Thyroid gland (tissue), 4 donors: ENCODE measurements at regions not wholly inside any gene's neighbourhood (a gene's known extent, or its start where the extent isn't known, plus 50 kb on each side); places are given as distances from the start of the nearest gene placed in this dataset.

Source experiments
- DNase-seq, 2 donors: peaks; one replicate each; pipeline ENCODE4 v3.0.0-alpha.2; 2019
- H3K27ac ChIP-seq, 3 donors: fragments of 200-600 bp; sonication (generic); 1 replicate in 2 of 3; 2 replicates in 1 of 3; pipeline ENCODE4 v1.5.1; 2016 to 2019; ENCODE audit warnings: mild to moderate bottlenecking in 1 of 3, moderate library complexity in 1 of 3
- H3K27me3 ChIP-seq: fragments of 200-600 bp; sonication (generic); one replicate; pipeline ENCODE4 v1.5.1; 2019
- H3K36me3 ChIP-seq, 2 donors: fragments of 200-600 bp; sonication (generic); one replicate each; pipeline ENCODE4 v1.5.1; 2016 to 2019
- H3K4me1 ChIP-seq, 2 donors: fragments of 200-600 bp; sonication (generic); one replicate each; pipeline ENCODE4 v1.5.1; 2017 to 2019
- H3K4me3 ChIP-seq, 3 donors: fragments of 200-600 bp; sonication (generic); replicated peaks in 1 of 3; 1 replicate in 2 of 3; 2 replicates in 1 of 3; pipeline ENCODE4 v1.5.1; 2016; ENCODE audit warnings: mild to moderate bottlenecking in 1 of 3
- H3K9me3 ChIP-seq: fragments of 200-600 bp; sonication (generic); one replicate; pipeline ENCODE4 v1.5.1; 2017
- POLR2A ChIP-seq, 2 donors: fragments of 450-650 bp; IDR thresholded peaks; one replicate each; pipeline ENCODE4 v1.6.1; 2017; ENCODE audit warnings: antibody characterized with exemption in 2 of 2, mild to moderate bottlenecking in 2 of 2, moderate library complexity in 1 of 2
- WGBS, 2 donors: methylation state at CpG; one replicate each; pipeline ENCODE4 v1.1.5; 2017; 5-methylcytosine and 5-hydroxymethylcytosine counted together
- intact Hi-C: fragments of 100-400 bp; cut with DNase I; formaldehyde crosslinking; loops from one replicate; pipeline ENCODE4 v1.15.1; 2023
- TF ChIP-seq, protein P1 (sequence below), 6 experiments: fragments of 200-600 bp in 3 of 6; fragments of 450-650 bp in 3 of 6; sonication (generic) in 3 of 6; IDR thresholded peaks; one replicate each; pipeline ENCODE4 v1.5.1; 2016 to 2019; ENCODE audit warnings: antibody characterized with exemption in 6 of 6, mild to moderate bottlenecking in 2 of 6, inconsistent platforms in 1 of 6, moderate library complexity in 1 of 6

DNA sequence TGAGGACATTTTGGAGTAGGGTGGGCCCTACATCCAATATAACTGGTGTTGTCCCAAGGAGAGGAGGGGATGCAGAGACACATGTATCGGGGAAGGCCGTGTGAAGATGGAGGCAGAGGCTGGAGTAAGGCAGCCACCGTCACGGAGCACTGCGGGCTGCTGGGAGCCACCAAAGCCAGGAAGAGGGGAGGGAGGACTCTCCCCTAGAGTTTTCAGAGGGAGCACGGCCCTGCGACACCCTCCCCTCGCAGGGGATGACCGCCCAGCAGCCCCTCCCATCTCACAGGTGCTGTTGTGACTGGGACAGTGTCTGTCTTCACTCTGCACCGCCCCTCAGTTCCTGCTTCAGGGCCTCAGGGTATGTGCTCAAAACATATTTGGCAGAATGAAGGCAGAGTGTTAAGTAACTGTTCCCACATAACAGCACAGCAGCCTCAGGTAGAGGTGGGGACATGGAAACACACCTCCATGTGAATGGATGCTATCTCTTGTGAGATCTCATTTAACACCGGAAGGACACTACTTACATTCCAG lies 82.2 kb downstream of the RBFOX3 start:
- Histone ChIP-seq H3K4me1 (no peaks in the 10 kb centered on the region), H3K4me3 (no peak overlapping the region), H3K36me3 (no peaks in the 10 kb centered on the region), H3K27me3 (no peaks in the 10 kb centered on the region), H3K9me3 (no peaks in the 10 kb centered on the region), H3K27ac (no peak overlapping the region)
- 74 to 89% methylated on average over 11 of the region's 11 CpGs for WGBS, 2 donors
- DNase-seq = no peak
- intact Hi-C loops = no loop called here
- TF ChIP-seq, protein P1, sequence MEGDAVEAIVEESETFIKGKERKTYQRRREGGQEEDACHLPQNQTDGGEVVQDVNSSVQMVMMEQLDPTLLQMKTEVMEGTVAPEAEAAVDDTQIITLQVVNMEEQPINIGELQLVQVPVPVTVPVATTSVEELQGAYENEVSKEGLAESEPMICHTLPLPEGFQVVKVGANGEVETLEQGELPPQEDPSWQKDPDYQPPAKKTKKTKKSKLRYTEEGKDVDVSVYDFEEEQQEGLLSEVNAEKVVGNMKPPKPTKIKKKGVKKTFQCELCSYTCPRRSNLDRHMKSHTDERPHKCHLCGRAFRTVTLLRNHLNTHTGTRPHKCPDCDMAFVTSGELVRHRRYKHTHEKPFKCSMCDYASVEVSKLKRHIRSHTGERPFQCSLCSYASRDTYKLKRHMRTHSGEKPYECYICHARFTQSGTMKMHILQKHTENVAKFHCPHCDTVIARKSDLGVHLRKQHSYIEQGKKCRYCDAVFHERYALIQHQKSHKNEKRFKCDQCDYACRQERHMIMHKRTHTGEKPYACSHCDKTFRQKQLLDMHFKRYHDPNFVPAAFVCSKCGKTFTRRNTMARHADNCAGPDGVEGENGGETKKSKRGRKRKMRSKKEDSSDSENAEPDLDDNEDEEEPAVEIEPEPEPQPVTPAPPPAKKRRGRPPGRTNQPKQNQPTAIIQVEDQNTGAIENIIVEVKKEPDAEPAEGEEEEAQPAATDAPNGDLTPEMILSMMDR (IDR thresholded peaks at IDR 0.05) = no peak
- no peak for TF ChIP-seq POLR2A (IDR thresholded peaks at IDR 0.05)

DNA sequence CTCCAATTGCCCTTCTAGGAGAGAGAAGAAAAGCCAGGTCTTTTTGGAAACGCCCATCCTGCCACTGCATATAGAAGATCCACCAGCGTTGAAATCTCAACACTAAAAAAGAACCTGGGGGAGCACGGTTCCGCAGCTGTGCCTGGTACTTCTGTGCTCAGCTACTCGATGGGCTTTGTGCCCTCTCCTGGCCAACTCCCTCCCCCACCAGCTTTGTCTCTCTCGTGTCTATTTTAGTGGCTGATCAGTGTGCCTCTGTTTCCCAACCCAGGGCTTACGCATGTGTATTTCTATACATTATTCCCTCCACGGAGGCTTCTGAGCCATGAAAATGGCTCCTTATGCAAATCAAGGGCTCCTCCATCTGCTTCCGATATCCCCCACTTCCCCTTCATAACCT lies 83.5 kb downstream of the RBFOX3 start:
- no peak for TF ChIP-seq POLR2A (IDR thresholded peaks at IDR 0.05)
- TF ChIP-seq, protein P1 (IDR thresholded peaks at IDR 0.05) = no peak
- Histone ChIP-seq H3K36me3 (no peaks in the 10 kb centered on the region), H3K4me1 (no peaks in the 10 kb centered on the region), H3K27ac (no peak overlapping the region), H3K27me3 (no peaks in the 10 kb centered on the region), H3K9me3 (no peaks in the 10 kb centered on the region), H3K4me3 (no peak overlapping the region)
- DNase-seq = no peak
- intact Hi-C loops = no loop called here
- 54 to 61% methylated on average over 9 of the region's 9 CpGs for WGBS, 2 donors

- no peaks in the 10 kb centered on the region for H3K4me1 ChIP-seq
- no peaks in the 10 kb centered on the region for H3K9me3 ChIP-seq
- H3K27me3 ChIP-seq = no peaks in the 10 kb centered on the region
- TF ChIP-seq, protein P1 (IDR thresholded peaks at IDR 0.05) = no peak
- no peak for TF ChIP-seq POLR2A (IDR thresholded peaks at IDR 0.05)
- no peak for DNase-seq
- intact Hi-C loops = no loop called here
- no peak overlapping the region for H3K4me3 ChIP-seq
- H3K36me3 ChIP-seq = no peaks in the 10 kb centered on the region
- WGBS, 2 donors = 78 to 82% methylated on average over 20 to 22 of the region's 22 CpGs
- H3K27ac ChIP-seq = no peak overlapping the region
These were observed 84.8 kb downstream of the RBFOX3 start for GRCh38 chr17:79525793-79526677.

GRCh38 chr17:79524213-79525187 lies 86.4 kb downstream of the RBFOX3 start:
- Histone ChIP-seq H3K4me3 (no peak overlapping the region), H3K9me3 (no peaks in the 10 kb centered on the region), H3K27me3 (no peaks in the 10 kb centered on the region), H3K27ac (no peak overlapping the region), H3K36me3 (no peaks in the 10 kb centered on the region), H3K4me1 (no peaks in the 10 kb centered on the region)
- intact Hi-C loops = no loop called here
- 55 to 57% methylated on average over 17 to 19 of the region's 19 CpGs for WGBS, 2 donors
- DNase-seq = no peak
- TF ChIP-seq, protein P1 (IDR thresholded peaks at IDR 0.05) = no peak
- TF ChIP-seq POLR2A (IDR thresholded peaks at IDR 0.05) = no peak
